ENCODE measurements at regions not wholly inside any gene's neighbourhood (a gene's known extent, or its start where the extent isn't known, plus 50 kb on each side); places are given as distances from the start of the nearest gene placed in this dataset.

DNA sequence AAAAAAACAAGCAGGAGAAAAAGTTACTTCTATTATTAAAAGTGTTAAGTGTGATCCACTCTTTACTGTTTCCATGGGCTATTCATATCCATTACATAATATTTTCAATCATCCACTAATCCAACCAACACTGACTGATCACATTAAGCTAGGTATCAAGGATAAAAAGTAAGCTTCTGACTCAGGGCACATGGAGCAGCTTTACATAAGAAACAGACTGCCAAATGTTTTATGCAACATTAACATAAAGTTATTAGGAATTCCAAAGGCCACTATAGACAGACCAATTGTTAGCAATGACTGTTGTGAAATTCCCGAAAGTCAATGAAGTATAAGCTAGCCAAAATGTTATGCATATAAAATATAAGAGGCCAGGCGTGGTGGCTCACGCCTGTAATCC is 277.6 kb downstream of the ZEB2 start:
- no peak overlapping the region for H3K4me3 Mint-ChIP-seq
- no peaks in the 10 kb centered on the region for H3K36me3 Mint-ChIP-seq
- H3K4me1 Mint-ChIP-seq, result peaks cover 47 to 66% (median 62%) of the 10 kb centered on the region in 3 donors
- no peaks in the 10 kb centered on the region for H3K9me3 Mint-ChIP-seq
- H3K27me3 Mint-ChIP-seq, result no peaks in the 10 kb centered on the region
- H3K27ac Mint-ChIP-seq, result peak overlapping the region in 2 of 3 donors; percentile 36 to 76

DNA sequence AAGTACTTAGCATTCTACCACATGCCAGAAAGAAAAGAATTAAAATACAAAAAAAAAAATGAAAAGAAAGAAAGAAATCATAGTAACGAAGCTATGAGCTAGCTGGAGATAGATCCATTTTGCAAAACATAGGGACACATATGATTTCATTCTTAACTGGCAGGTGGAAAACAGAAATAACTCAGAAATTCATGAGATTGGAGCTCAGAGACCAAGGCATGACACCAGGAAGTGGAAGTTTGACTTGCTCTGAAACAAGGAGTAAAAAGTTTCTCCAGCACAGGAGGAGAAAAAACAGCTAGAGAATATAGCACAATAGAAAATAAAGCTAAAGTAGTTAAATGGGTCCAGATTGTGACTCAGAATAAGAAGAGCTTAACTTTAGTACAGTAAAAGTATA is 278.1 kb downstream of the ZEB2 start:
- no peaks in the 10 kb centered on the region for H3K36me3 Mint-ChIP-seq
- peak overlapping the region; percentile 36 to 76 (median 72) for H3K27ac Mint-ChIP-seq
- H3K4me1 Mint-ChIP-seq, result peaks cover 52 to 66% (median 62%) of the 10 kb centered on the region in 3 donors
- H3K27me3 Mint-ChIP-seq, result no peaks in the 10 kb centered on the region
- H3K4me3 Mint-ChIP-seq, result peak overlapping the region in 3 of 4 donors; percentile 52 to 65 (median 52)
- no peaks in the 10 kb centered on the region for H3K9me3 Mint-ChIP-seq

DNA sequence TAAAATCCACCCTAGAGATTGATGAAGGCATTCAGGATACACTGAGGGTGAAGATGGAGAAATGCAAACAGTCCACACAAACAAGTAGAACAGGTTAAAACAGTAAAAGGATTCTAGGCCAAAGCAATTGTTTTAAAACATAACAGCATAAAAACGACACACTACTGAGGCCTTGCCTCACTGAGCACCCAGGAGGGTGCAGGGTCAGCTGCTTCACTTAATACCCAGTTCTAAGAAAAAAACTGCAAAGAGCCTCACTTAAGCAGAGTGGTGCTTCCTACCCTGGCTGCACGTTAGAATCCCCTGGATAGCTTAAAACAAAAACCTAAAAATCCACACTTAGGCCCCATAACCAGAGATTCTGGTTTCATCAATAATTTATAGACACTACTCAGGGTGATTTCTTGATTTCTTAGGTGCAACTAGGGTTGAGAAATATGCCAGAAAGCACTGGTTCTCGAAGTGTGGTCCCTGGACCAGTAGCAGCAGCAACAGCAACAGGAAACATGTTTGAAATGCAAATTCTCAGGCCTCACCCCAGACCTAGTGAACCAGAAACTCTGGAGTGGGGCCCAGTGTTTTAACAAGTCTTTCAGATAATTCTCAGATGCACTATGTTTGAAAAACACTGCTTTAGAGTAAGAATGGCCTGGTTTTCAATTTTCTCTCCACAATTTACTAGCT is 279.1 kb downstream of the ZEB2 start:
- peaks cover 52 to 66% (median 64%) of the 10 kb centered on the region in 3 donors for H3K4me1 Mint-ChIP-seq
- peaks cover 2% of the 10 kb centered on the region for H3K36me3 Mint-ChIP-seq
- H3K27ac Mint-ChIP-seq, result peak overlapping the region; percentile 36 to 76 (median 72)
- no peaks in the 10 kb centered on the region for H3K9me3 Mint-ChIP-seq
- no peaks in the 10 kb centered on the region for H3K27me3 Mint-ChIP-seq
- peak overlapping the region; percentile 2 to 86 (median 64) for H3K4me3 Mint-ChIP-seq

DNA sequence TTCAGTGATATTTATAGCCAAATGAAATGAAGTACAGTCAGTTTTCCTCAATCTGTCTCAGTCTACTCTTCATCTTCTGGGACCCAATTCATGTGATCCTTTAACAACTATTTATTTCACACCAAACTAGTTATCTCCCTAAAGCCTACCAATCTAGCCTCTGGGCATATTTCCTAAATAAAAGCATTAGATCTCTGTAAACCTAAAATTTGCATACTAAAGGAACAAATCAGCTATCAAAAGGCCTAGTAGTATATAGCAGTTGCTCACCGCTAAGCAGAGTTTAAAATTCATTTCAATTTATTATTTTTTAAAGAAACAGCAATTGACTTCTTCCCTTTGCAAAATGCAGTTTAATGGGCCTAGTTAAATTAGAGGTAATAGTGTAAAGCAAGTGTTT is 280.2 kb downstream of the ZEB2 start:
- Mint-ChIP-seq H3K4me3 (peak overlapping the region in 2 of 4 donors; percentile 6 to 75), H3K4me1 (peaks cover 56 to 73% (median 67%) of the 10 kb centered on the region in 3 donors), H3K27ac (peak overlapping the region in 2 of 3 donors; percentile 34 to 76), H3K9me3 (no peaks in the 10 kb centered on the region), H3K27me3 (no peaks in the 10 kb centered on the region), H3K36me3 (peaks cover 2% of the 10 kb centered on the region)

DNA sequence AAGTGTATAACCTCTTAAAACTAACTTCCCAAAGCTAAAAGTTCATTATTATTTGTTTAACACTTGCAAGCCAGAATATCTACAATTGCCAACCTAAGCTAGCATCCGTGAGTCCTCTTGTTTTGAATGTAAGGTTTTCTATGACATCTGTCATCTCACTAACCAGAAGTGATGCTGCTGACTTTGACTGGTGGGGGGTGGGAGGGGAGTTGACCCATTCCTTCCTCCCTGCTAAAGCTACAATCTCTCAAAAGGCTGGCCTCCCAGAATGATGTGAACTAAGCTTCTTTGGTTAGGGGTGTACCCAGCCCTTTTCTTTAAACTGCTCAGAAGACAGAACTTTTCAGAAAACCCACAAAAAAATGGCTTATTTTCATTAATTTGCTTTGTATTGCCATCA is 280.6 kb downstream of the ZEB2 start:
- Mint-ChIP-seq H3K4me3 (peak overlapping the region in 1 of 4 donors; percentile 6), H3K36me3 (peaks cover 2% of the 10 kb centered on the region), H3K9me3 (no peaks in the 10 kb centered on the region), H3K27me3 (no peaks in the 10 kb centered on the region), H3K27ac (peak overlapping the region in 2 of 3 donors; percentile 34 to 76), H3K4me1 (peaks cover 60 to 77% (median 70%) of the 10 kb centered on the region in 3 donors)

DNA sequence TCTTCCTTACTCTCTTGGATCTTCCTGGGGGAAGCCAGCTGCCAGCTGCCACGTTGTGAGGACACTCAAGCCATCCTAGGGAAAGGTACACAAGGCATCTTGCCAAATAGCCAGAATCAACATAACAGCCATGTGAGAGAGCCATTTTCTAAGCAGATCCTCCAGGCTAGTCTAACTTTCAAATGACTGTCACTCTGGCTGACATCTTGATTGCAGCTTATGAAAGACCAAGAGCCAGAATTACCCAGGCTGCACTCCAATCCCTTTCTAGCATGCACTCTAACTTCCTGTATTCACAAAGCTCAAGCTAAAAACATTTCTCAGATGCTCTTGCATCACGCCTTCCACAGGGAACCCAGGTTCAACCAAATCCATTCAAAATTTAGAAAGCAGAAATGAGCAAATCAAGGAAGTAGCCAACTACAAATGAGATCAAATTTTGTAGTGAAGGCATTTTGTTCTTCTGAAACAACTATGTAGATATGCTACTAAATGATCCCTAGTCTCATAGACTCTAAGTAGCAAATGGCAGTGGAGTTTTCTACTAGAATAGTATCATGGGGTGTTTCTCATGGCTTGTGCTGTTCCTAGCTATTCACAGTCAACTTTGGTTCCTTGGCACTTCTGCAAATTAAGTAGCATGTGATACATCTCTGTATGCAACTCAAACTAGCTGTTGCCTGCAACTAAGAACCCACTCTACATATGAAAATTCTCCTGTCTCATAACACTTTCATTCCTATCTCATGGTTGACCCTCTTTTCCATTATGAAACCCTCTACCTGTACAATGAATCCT is 281.9 kb downstream of the ZEB2 start:
- Mint-ChIP-seq H3K27ac (peak overlapping the region; percentile 3 to 70 (median 46)), H3K27me3 (no peaks in the 10 kb centered on the region), H3K4me1 (peaks cover 68 to 80% (median 69%) of the 10 kb centered on the region in 3 donors), H3K36me3 (peaks cover 2% of the 10 kb centered on the region), H3K9me3 (no peaks in the 10 kb centered on the region), H3K4me3 (peak overlapping the region in 2 of 4 donors; percentile 5 to 80)

DNA sequence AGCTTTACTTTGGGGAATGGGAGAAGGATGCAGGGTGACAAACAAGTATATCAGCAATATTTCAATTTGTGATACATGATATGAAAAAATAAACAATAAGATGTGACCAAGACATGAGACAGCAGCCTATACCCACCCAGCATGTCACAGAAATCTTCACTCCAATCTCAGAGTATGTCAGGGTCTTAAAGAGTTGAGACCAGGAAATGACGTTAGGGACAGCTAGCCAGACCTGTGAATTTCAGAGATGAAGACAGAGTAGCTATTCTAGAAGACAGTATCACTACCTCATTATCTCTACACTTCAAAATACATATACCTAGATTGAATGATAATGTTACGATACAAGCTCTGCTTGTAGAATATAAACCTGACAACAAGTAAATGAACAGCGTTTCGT is 282.8 kb downstream of the ZEB2 start:
- no peaks in the 10 kb centered on the region for H3K27me3 Mint-ChIP-seq
- no peaks in the 10 kb centered on the region for H3K9me3 Mint-ChIP-seq

DNA sequence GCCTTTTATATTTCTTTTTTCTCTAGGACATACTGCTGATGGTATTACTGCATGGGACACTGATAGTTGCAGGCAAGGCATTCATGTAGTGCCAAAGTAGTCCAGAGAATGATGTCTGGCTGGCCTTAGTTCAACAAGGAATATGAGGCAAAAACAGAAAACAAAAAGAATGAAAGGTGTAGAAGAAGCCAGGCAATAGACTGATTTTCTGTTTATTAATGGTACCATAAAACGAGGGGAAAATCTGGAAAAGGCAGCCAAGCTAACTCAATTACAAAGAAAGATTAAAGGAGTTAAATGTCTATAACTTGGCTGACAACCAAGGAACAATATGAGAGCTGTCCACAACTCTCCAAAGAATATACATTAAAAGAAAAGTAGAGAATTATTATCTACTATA is 284.9 kb downstream of the ZEB2 start:
- H3K27ac Mint-ChIP-seq, result no peak overlapping the region
- peaks cover 54 to 62% (median 57%) of the 10 kb centered on the region in 3 donors for H3K4me1 Mint-ChIP-seq
- peaks cover 3% of the 10 kb centered on the region for H3K36me3 Mint-ChIP-seq
- H3K4me3 Mint-ChIP-seq, result no peak overlapping the region
- H3K27me3 Mint-ChIP-seq, result no peaks in the 10 kb centered on the region
- no peaks in the 10 kb centered on the region for H3K9me3 Mint-ChIP-seq

More for the DNA sequence above, 282.8 kb downstream of the ZEB2 start:
- Mint-ChIP-seq H3K4me1 (peaks cover 65 to 76% (median 67%) of the 10 kb centered on the region in 3 donors), H3K27ac (peak overlapping the region in 1 of 3 donors; percentile 53), H3K36me3 (peaks cover 2% of the 10 kb centered on the region), H3K4me3 (peak overlapping the region in 1 of 4 donors; percentile 80)

DNA sequence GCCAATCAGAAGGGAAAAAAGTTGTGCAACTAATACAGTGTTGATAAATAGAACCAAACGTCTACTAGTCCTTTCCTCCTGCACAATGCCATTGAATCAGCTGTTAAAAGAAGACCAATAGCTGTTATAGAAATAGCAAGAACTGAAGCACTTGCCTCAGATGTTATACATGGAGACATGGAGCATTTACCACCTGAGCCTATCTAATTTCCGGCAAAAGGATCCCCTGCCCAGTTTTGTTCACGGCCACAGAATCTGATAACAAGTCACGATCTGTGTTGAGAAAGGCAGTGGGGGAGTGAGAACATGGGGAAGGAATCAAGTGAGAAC is 285.4 kb downstream of the ZEB2 start:
- peaks cover 49 to 56% (median 53%) of the 10 kb centered on the region in 3 donors for H3K4me1 Mint-ChIP-seq
- H3K36me3 Mint-ChIP-seq, result peaks cover 4% of the 10 kb centered on the region
- H3K27ac Mint-ChIP-seq, result no peak overlapping the region
- no peak overlapping the region for H3K4me3 Mint-ChIP-seq
- H3K27me3 Mint-ChIP-seq, result no peaks in the 10 kb centered on the region
- H3K9me3 Mint-ChIP-seq, result no peaks in the 10 kb centered on the region

DNA sequence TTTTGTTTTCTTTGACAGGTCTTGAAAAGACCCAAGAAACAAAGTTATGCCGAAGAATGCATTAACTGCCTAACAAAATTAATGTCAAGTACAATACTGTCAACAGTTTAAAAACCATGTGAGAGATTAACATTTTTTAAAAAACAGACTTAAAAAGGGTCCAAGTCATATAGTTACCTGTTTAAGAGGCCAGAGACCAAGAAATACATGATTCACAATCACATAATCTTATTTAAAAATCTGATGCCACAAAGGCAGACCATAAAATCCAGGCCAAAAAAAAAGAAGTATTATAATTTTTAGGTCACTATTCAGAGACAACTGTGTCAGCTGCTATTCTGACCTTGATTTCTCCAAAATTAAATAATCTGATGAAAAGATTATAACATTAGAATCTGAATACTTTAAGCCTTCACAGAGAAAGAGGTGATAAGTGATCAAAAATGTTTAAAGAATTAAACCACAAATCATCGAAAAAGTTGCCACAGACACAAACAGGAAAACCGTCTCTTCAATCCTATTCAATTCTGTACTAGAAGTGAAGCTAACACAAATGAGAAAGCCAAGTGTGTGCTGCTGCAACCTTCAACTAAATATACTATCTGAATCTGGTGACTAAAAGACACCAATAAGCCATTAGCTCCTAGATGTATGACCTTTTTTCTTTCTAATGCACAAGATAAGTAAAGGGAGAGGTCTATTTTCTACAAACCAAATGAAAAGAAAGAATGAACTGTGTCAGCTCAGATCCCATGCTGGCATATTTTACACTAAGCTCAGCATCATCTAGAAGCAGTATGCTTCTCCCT is 286.0 kb downstream of the ZEB2 start:
- Mint-ChIP-seq H3K36me3 (peaks cover 6% of the 10 kb centered on the region), H3K4me3 (peak overlapping the region in 2 of 4 donors; percentile 60 to 74), H3K9me3 (no peaks in the 10 kb centered on the region), H3K27me3 (no peaks in the 10 kb centered on the region), H3K27ac (no peak overlapping the region), H3K4me1 (peaks cover 49 to 55% (median 53%) of the 10 kb centered on the region in 3 donors)

DNA sequence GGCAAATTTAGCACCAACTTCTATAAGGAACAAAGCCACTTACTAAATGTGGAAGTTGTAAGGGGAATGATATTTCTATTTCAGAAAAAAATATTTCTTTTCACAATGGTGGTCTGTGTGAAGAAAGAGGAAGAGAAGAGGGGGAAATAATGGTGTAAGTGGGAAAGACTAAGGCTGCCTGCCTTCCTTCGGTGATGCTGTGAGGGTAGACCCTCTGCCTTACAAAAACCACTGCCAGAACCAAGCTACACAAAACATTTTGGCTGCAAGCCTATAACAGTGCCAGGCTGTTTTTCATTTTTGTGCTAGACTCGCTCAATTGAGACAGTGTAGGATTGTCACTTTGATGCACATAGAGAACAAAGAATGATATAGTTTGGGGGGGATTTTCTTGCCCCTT is 286.6 kb downstream of the ZEB2 start:
- H3K9me3 Mint-ChIP-seq, result no peaks in the 10 kb centered on the region
- peaks cover 43 to 49% (median 46%) of the 10 kb centered on the region in 3 donors for H3K4me1 Mint-ChIP-seq
- peak overlapping the region in 2 of 3 donors; percentile 29 to 42 for H3K27ac Mint-ChIP-seq
- H3K27me3 Mint-ChIP-seq, result no peaks in the 10 kb centered on the region
- H3K4me3 Mint-ChIP-seq, result peak overlapping the region in 2 of 4 donors; percentile 70 to 82
- peaks cover 6% of the 10 kb centered on the region for H3K36me3 Mint-ChIP-seq

DNA sequence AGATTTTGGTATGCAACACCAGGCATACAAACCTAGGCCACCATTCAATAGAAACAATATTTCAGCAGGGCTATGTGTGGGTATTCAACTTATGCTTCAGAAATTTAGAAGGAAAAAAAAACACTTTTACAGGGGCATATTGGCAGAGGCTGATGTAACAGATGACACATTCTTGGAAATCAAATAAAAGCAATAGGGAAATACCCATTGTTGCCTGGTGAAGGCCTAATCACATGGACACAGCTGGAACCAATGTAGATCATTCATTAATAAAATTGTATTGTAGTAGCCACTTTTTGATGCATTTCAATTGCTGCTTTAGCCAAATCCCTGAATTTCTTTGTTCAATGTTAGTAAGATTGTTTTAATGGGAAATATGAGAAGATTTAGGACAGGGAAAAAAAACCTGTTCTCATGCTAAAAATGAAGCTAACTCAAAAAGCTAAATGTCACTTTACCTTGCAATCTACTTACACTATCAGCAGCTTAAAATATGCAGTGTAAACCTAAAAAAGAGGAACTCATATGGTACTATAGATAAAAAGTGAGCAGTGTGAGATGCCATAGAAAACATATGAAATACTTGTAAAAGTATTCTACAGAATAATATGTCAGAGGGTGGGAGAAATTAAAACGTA is 289.4 kb downstream of the ZEB2 start:
- H3K4me3 Mint-ChIP-seq, result peak overlapping the region in 1 of 4 donors; percentile 6
- H3K4me1 Mint-ChIP-seq, result peaks cover 24 to 31% (median 29%) of the 10 kb centered on the region in 3 donors
- no peak overlapping the region for H3K27ac Mint-ChIP-seq

DNA sequence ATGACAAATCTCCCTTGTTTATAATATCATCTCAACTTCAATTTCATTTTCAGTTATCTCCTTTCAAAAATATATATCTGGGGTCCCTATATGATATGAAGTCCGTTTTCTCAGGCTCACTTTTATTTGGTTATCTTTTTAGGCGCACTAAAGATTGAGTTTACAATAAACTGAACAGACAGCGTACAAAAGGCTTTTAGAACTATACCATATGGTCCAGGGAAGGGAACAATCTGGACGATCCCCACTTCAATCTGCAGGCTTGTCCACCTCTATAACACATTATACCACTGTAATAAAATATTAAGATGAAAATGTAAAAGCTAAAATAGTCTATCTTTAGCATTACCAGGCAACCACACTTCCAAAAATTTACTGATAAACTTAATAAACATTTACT is 289.9 kb downstream of the ZEB2 start:
- H3K4me1 Mint-ChIP-seq, result peaks cover 21 to 29% (median 26%) of the 10 kb centered on the region in 3 donors
- H3K27me3 Mint-ChIP-seq, result no peaks in the 10 kb centered on the region
- no peak overlapping the region for H3K27ac Mint-ChIP-seq
- peaks cover 6% of the 10 kb centered on the region for H3K36me3 Mint-ChIP-seq
- no peaks in the 10 kb centered on the region for H3K9me3 Mint-ChIP-seq
- no peak overlapping the region for H3K4me3 Mint-ChIP-seq

More for the DNA sequence above, 289.4 kb downstream of the ZEB2 start:
- H3K27me3 Mint-ChIP-seq, result no peaks in the 10 kb centered on the region
- no peaks in the 10 kb centered on the region for H3K9me3 Mint-ChIP-seq
- peaks cover 4% of the 10 kb centered on the region for H3K36me3 Mint-ChIP-seq

DNA sequence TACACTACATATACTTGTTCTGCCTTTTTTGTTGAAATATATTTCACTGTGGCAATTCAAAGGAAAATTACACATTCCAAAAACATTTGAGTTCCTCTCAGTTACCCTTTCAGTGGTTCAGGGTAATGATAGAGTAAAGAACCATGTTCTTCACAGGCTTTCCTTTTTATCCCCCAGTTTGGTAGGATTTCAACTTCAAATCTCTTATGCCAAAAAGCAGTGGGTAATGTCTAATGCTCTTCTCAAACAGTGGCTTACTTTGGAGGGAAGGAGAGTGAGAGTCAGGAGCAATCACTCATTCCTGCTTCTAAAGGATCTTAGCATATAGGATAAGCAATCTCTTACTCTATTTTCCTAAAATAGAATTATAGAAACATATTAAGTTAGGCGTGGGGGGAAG is 290.6 kb downstream of the ZEB2 start:
- no peak overlapping the region for H3K4me3 Mint-ChIP-seq
- H3K4me1 Mint-ChIP-seq, result peaks cover 17 to 25% (median 18%) of the 10 kb centered on the region in 3 donors
- H3K27me3 Mint-ChIP-seq, result no peaks in the 10 kb centered on the region
- H3K27ac Mint-ChIP-seq, result peak overlapping the region in 1 of 3 donors; percentile 12
- peaks cover 6% of the 10 kb centered on the region for H3K36me3 Mint-ChIP-seq
- H3K9me3 Mint-ChIP-seq, result no peaks in the 10 kb centered on the region
